H1 (cell line): ENCODE measurements at regions not wholly inside any gene's neighbourhood (a gene's known extent, or its start where the extent isn't known, plus 50 kb on each side); places are given as distances from the start of the nearest gene placed in this dataset.

Source experiments
- CTCF ChIA-PET: fragments of 300-600 bp; sonication (Branson Sonifier 250); formaldehyde crosslinking; loops from one replicate; lab custom pipeline; 2021; ENCODE audit not compliant: partially characterized antibody; lab: Charles Lee
- POLR2A ChIA-PET: fragments of 300-600 bp; sonication (Branson Sonifier 250); formaldehyde crosslinking; loops from one replicate; lab custom pipeline; 2021; ENCODE audit warnings: inconsistent platforms; ENCODE audit not compliant: partially characterized antibody; lab: Charles Lee
- DNase-seq, 2 experiments: peaks; one replicate each; pipeline versions ENCODE4 v3.0.0 to v3.0.0-alpha.2; 2010 to 2022; ENCODE audit warnings: low spot score in 2 of 2, low read depth in 1 of 2, mixed read lengths in 1 of 2
- FAIRE-seq: peaks from 2 replicates; lab custom pipeline; 2011; peaks lifted over from hg19 to GRCh38; lab: Jason Lieb, UNC
- H2AFZ ChIP-seq: 2 replicates; pipeline ENCODE4 v1.8.1; 2012; ENCODE audit warnings: low read length, inconsistent platforms
- H2AK5ac ChIP-seq: 2 replicates; pipeline ENCODE4 v1.6.1; 2013; ENCODE audit warnings: low read depth, low read length
- H2BK120ac ChIP-seq: replicated peaks from 2 replicates; pipeline ENCODE3; 2013; ENCODE audit warnings: low read depth, low read length, inconsistent platforms
- H2BK12ac ChIP-seq: 2 replicates; pipeline ENCODE4 v1.6.1; 2013; ENCODE audit warnings: low read depth, low read length
- H2BK15ac ChIP-seq: 2 replicates; pipeline ENCODE4 v1.6.1; 2013; ENCODE audit warnings: low read length
- H2BK20ac ChIP-seq: 2 replicates; pipeline ENCODE4 v1.6.1; 2013; ENCODE audit warnings: low read length
- H2BK5ac ChIP-seq: 2 replicates; pipeline ENCODE4 v1.6.1; 2013; ENCODE audit warnings: low read depth, low read length
- H3K14ac ChIP-seq: 2 replicates; pipeline ENCODE4 v1.6.1; 2013; ENCODE audit warnings: inconsistent platforms; ENCODE audit not compliant: insufficient read length
- H3K18ac ChIP-seq: 2 replicates; pipeline ENCODE4 v1.6.1; 2013; ENCODE audit warnings: low read length; ENCODE audit errors: extremely low read depth
- H3K23ac ChIP-seq: 2 replicates; pipeline ENCODE4 v1.6.1; 2013; ENCODE audit warnings: inconsistent platforms; ENCODE audit not compliant: insufficient read length
- H3K23me2 ChIP-seq: 2 replicates; pipeline ENCODE4 v1.6.1; 2013; ENCODE audit warnings: low read depth, low read length
- H3K27ac ChIP-seq: 2 replicates; pipeline ENCODE4 v1.6.1; 2011; ENCODE audit warnings: low read depth, low read length, inconsistent platforms
- H3K27me3 ChIP-seq, 4 experiments: replicated peaks in 1 of 4; 1 replicate in 1 of 4; 2 replicates in 3 of 4; pipeline versions ENCODE4 v1.6.1 to v1.8.1; 2011 to 2013; ENCODE audit warnings: low read length in 3 of 4, mild to moderate bottlenecking in 3 of 4, inconsistent platforms in 2 of 4, mixed read lengths in 2 of 4, moderate library complexity in 1 of 4; ENCODE audit not compliant: control insufficient read depth in 3 of 4, insufficient read depth in 3 of 4; ENCODE audit errors: extremely low read depth in 1 of 4
- H3K36me3 ChIP-seq, 4 experiments: 2 replicates each; pipeline versions ENCODE4 v1.6.1 to v1.8.1; 2011 to 2013; ENCODE audit warnings: mild to moderate bottlenecking in 4 of 4, low read length in 3 of 4, moderate library complexity in 2 of 4, control low read depth in 1 of 4, inconsistent platforms in 1 of 4; ENCODE audit not compliant: insufficient read depth in 4 of 4, control insufficient read depth in 2 of 4
- H3K4ac ChIP-seq: replicated peaks from 2 replicates; pipeline ENCODE3; 2013; ENCODE audit warnings: low read length, low read depth, mixed read lengths, inconsistent platforms; ENCODE audit not compliant: insufficient read length
- H3K4me1 ChIP-seq, 4 experiments: replicated peaks in 1 of 4; 1 replicate in 1 of 4; 2 replicates in 3 of 4; pipeline versions ENCODE4 v1.6.1 to v1.8.1; 2011 to 2013; ENCODE audit warnings: low read length in 3 of 4, inconsistent platforms in 2 of 4, mixed read lengths in 1 of 4; ENCODE audit not compliant: insufficient read depth in 4 of 4, control insufficient read depth in 3 of 4
- H3K4me2 ChIP-seq, 2 experiments: 2 replicates each; pipeline versions ENCODE4 v1.6.1 to v1.8.1; 2011 to 2013; ENCODE audit warnings: low read depth in 2 of 2, low read length in 2 of 2, control low read depth in 1 of 2, inconsistent platforms in 1 of 2, mild to moderate bottlenecking in 1 of 2; ENCODE audit not compliant: insufficient read depth in 1 of 2
- H3K4me3 ChIP-seq, 4 experiments: fragments of 200-600, 300-600 bp in 1 of 4; sonication (generic), shearing (Covaris generic), sonication (Bioruptor Twin) in 1 of 4; 2 replicates each; pipeline versions ENCODE4 v1.5.1 to v1.8.1; 2011 to 2016; ENCODE audit warnings: low read length in 4 of 4, low read depth in 3 of 4, control low read depth in 2 of 4, inconsistent platforms in 2 of 4, mild to moderate bottlenecking in 2 of 4, mixed read lengths in 1 of 4, moderate library complexity in 1 of 4; ENCODE audit not compliant: insufficient read depth in 2 of 4; ENCODE audit errors: extremely low read depth in 1 of 4
- H3K56ac ChIP-seq: replicated peaks from 2 replicates; pipeline ENCODE3; 2013; ENCODE audit warnings: low read depth, mild to moderate bottlenecking, mixed read lengths, low read length, inconsistent platforms; ENCODE audit not compliant: insufficient read length
- H3K79me1 ChIP-seq: 2 replicates; pipeline ENCODE4 v1.6.1; 2013; ENCODE audit warnings: low read depth, low read length, control low read depth
- H3K79me2 ChIP-seq, 2 experiments: 2 replicates each; pipeline versions ENCODE4 v1.6.1 to v1.8.1; 2012 to 2013; ENCODE audit warnings: low read length in 2 of 2, mild to moderate bottlenecking in 2 of 2, inconsistent platforms in 1 of 2; ENCODE audit not compliant: insufficient read depth in 2 of 2, control insufficient read depth in 1 of 2
- H3K9ac ChIP-seq, 4 experiments: replicated peaks in 1 of 4; 1 replicate in 1 of 4; 2 replicates in 3 of 4; pipeline versions ENCODE4 v1.6.1 to v1.8.1; 2011 to 2013; ENCODE audit warnings: low read depth in 3 of 4, low read length in 3 of 4, control low read depth in 2 of 4, mild to moderate bottlenecking in 2 of 4, moderate library complexity in 2 of 4, inconsistent platforms in 1 of 4; ENCODE audit errors: extremely low read depth in 1 of 4
- H3K9me3 ChIP-seq, 2 experiments: 2 replicates each; pipeline versions ENCODE4 v1.6.1 to v1.8.1; 2012 to 2013; ENCODE audit warnings: mild to moderate bottlenecking in 2 of 2, moderate library complexity in 2 of 2, control low read depth in 1 of 2, inconsistent platforms in 1 of 2, low read depth in 1 of 2, low read length in 1 of 2, mixed read lengths in 1 of 2; ENCODE audit not compliant: insufficient read depth in 2 of 2
- H4K20me1 ChIP-seq, 2 experiments: replicated peaks in 1 of 2; 2 replicates each; pipeline versions ENCODE3 to v1.8.1; 2011 to 2013; ENCODE audit warnings: inconsistent platforms in 2 of 2, low read length in 2 of 2, mild to moderate bottlenecking in 1 of 2; ENCODE audit not compliant: insufficient read depth in 2 of 2, control insufficient read depth in 1 of 2
- H4K5ac ChIP-seq: 2 replicates; pipeline ENCODE4 v1.6.1; 2013; ENCODE audit warnings: low read length, low read depth, mixed read lengths, inconsistent platforms; ENCODE audit not compliant: insufficient read length
- H4K8ac ChIP-seq: 2 replicates; pipeline ENCODE4 v1.8.0; 2013; ENCODE audit warnings: mild to moderate bottlenecking, moderate library complexity, low read length, inconsistent platforms; ENCODE audit not compliant: insufficient read depth; ENCODE audit errors: extremely low read depth
- H4K91ac ChIP-seq: replicated peaks from 2 replicates; pipeline ENCODE3; 2013; ENCODE audit warnings: low read length, mixed read lengths, inconsistent platforms; ENCODE audit not compliant: insufficient read length
- ASH2L ChIP-seq: fragments of 200-600, 300-600 bp; sonication (generic); IDR thresholded peaks from one replicate; pipeline ENCODE4 v1.7.1; 2017; ENCODE audit warnings: low read length
- BRCA1 ChIP-seq: IDR thresholded peaks from 2 replicates; pipeline ENCODE4 v1.6.1; 2012; ENCODE audit warnings: low read depth, low read length, improper control_type of control experiment
- KDM4A ChIP-seq: IDR thresholded peaks from one replicate; pipeline ENCODE4 v1.7.1; 2012; ENCODE audit warnings: low read depth, mild to moderate bottlenecking, moderate library complexity, low read length, inconsistent platforms; ENCODE audit not compliant: severe bottlenecking
- SUZ12 ChIP-seq: fragments of 200-600 bp; sonication (generic); IDR thresholded peaks from 2 replicates; pipeline ENCODE4 v1.6.1; 2012; ENCODE audit warnings: mild to moderate bottlenecking, inconsistent platforms, low read length, moderate library complexity, mixed read lengths
- WGBS, 2 experiments: shearing (Covaris generic) in 1 of 2; methylation state at CpG; one replicate each; pipeline versions ENCODE4 v1.1.6 to v1.1.7; 2013 to 2015; ENCODE audit warnings: low lambda C conversion rate in 2 of 2, mixed read lengths in 2 of 2, inconsistent platforms in 1 of 2, low coverage in 1 of 2, missing lambda C conversion rate in 1 of 2; ENCODE audit not compliant: insufficient replicate concordance in 2 of 2, insufficient coverage in 1 of 2, insufficient read length in 1 of 2; ENCODE audit errors: extremely low coverage in 1 of 2, missing lambda C conversion rate in 1 of 2; 5-methylcytosine and 5-hydroxymethylcytosine counted together

- no peak overlapping the region for H2AK5ac ChIP-seq
- no peak overlapping the region for H2BK5ac ChIP-seq
- no peaks in the 10 kb centered on the region for H3K9me3 ChIP-seq
- no peaks in the 10 kb centered on the region for H3K27me3 ChIP-seq
- no peaks in the 10 kb centered on the region for H3K79me2 ChIP-seq
- H2AFZ ChIP-seq, result no peak overlapping the region
- H3K23me2 ChIP-seq, result peaks cover 2% of the 10 kb centered on the region; the same call in 1 of the 2 replicates
- TF ChIP-seq SUZ12, result no peak
- no peak for TF ChIP-seq KDM4A
- TF ChIP-seq ASH2L, result no peak
- TF ChIP-seq BRCA1, result no peak
- TF ChIP-seq, all 59 proteins: peak for 0
- no peak overlapping the region for H3K23ac ChIP-seq
- H3K4ac ChIP-seq, result no peak overlapping the region
- H3K14ac ChIP-seq, result no peak overlapping the region
- no peak overlapping the region for H4K5ac ChIP-seq
- H4K91ac ChIP-seq, result no peak overlapping the region
- no peak overlapping the region for H3K9ac ChIP-seq
- H2BK15ac ChIP-seq, result no peak overlapping the region
- H3K4me1 ChIP-seq, result no peaks in the 10 kb centered on the region
- H3K56ac ChIP-seq, result no peak overlapping the region
- H4K20me1 ChIP-seq, result no peaks in the 10 kb centered on the region
- DNase-seq (no peak), FAIRE-seq (no peak)
- no peak overlapping the region for H4K8ac ChIP-seq
- CTCF ChIA-PET, result no interaction called here
- POLR2A ChIA-PET, result no interaction called here
- H2BK12ac ChIP-seq, result no peak overlapping the region
- no peak overlapping the region for H3K27ac ChIP-seq
- no peak overlapping the region for H3K4me3 ChIP-seq
- no peak overlapping the region for H3K4me2 ChIP-seq
- no peak overlapping the region for H2BK20ac ChIP-seq
- H3K79me1 ChIP-seq, result no peaks in the 10 kb centered on the region
- no peaks in the 10 kb centered on the region for H3K36me3 ChIP-seq
- 82% methylated on average over 5 of the region's 5 CpGs; no CpG with 5 or more reads in 1 of the 2 experiments for WGBS, 2 experiments
- no peak overlapping the region for H2BK120ac ChIP-seq
- H3K18ac ChIP-seq, result no peak overlapping the region
Measured at GRCh38 chr1:239263801-239264200, 122.6 kb upstream of the CHRM3 start.
